A549 (cell line): ENCODE measurements at regions not wholly inside any gene's neighbourhood (a gene's known extent, or its start where the extent isn't known, plus 50 kb on each side); places are given as distances from the start of the nearest gene placed in this dataset.
A peak's percentile ranks its signal among the peaks of the same experiment; 100 is the strongest.

Experiments
- ATAC-seq, 2 experiments: fragments of 200-7000 bp in 1 of 2; fragments of >200 bp in 1 of 2; cut with Nextera tagmentation in 1 of 2; cut with Tn5 transposase in 1 of 2; 3 replicates each; pipeline versions ENCODE4 v1.8.0 to v1.9.1; 2018 to 2020; ENCODE audit warnings: mild to moderate bottlenecking in 1 of 2, moderate library complexity in 1 of 2
- CTCF ChIA-PET: fragments of 300-600 bp; sonication (Branson Sonifier 250); formaldehyde crosslinking; extraction: SDS; loops from one replicate; lab custom pipeline; 2021; ENCODE audit warnings: antibody characterized with exemption, inconsistent platforms; lab: Yijun Ruan, JAX
- POLR2A ChIA-PET: fragments of 350-600 bp; formaldehyde crosslinking; extraction: SDS; loops from one replicate; lab custom pipeline; 2021; ENCODE audit warnings: antibody characterized with exemption, inconsistent platforms; lab: Yijun Ruan, JAX
- DNase-seq, 2 experiments: peaks; one replicate each; pipeline versions ENCODE4 v3.0.0 to v3.0.0-alpha.2; 2011 to 2016; ENCODE audit warnings: low read depth in 1 of 2, low spot score in 1 of 2
- FAIRE-seq: peaks from 2 replicates; lab custom pipeline; 2011; peaks lifted over from hg19 to GRCh38; lab: Jason Lieb, UNC
- H3K27ac ChIP-seq, 2 experiments: fragments of >200 bp; sonication (Bioruptor Twin); formaldehyde crosslinking; 3 replicates each; pipeline ENCODE4 v1.5.1; 2016 to 2017
- H3K4me1 ChIP-seq: fragments of >200 bp; sonication (Bioruptor Twin); formaldehyde crosslinking; 3 replicates; pipeline ENCODE4 v1.6.1; 2016
- H3K4me2 ChIP-seq: fragments of >200 bp; sonication (Bioruptor Twin); formaldehyde crosslinking; 3 replicates; pipeline ENCODE4 v1.6.1; 2016
- H3K4me3 ChIP-seq: fragments of >200 bp; sonication (Bioruptor Twin); formaldehyde crosslinking; 3 replicates; pipeline ENCODE4 v1.5.1; 2016
- H3K9me3 ChIP-seq: fragments of >200 bp; sonication (Bioruptor Twin); formaldehyde crosslinking; 3 replicates; pipeline ENCODE4 v1.6.1; 2016
- CBX8 ChIP-seq: fragments of 200-600 bp; sonication (generic); IDR thresholded peaks from 2 replicates; pipeline ENCODE4 v1.6.1; 2016
- CEBPB ChIP-seq, 2 experiments: fragments of >200 bp in 1 of 2; sonication (Bioruptor Twin) in 1 of 2; formaldehyde crosslinking in 1 of 2; IDR thresholded peaks; 2 replicates each; pipeline ENCODE4 v1.6.1; 2012 to 2016
- CHD4 ChIP-seq: fragments of 200-600 bp; sonication (generic); IDR thresholded peaks from 2 replicates; pipeline ENCODE4 v1.6.1; 2016; ENCODE audit warnings: antibody characterized with exemption, mild to moderate bottlenecking, borderline replicate concordance
- EHF ChIP-seq: fragments of 250-450 bp; sonication (Bioruptor Pico); IDR thresholded peaks from 2 replicates; pipeline ENCODE4 v1.5.0; 2020; ENCODE audit warnings: mild to moderate bottlenecking
- EHMT2 ChIP-seq: fragments of 200-600 bp; sonication (generic); IDR thresholded peaks from 2 replicates; pipeline ENCODE4 v1.6.1; 2016; ENCODE audit warnings: antibody characterized with exemption, low read depth, mild to moderate bottlenecking, moderate library complexity
- EP300 ChIP-seq, 2 experiments: fragments of >200 bp; sonication (Bioruptor Twin); formaldehyde crosslinking; IDR thresholded peaks; 2 replicates in 1 of 2; 3 replicates in 1 of 2; pipeline ENCODE4 v1.6.1; 2016 to 2017
- FOSB ChIP-seq: fragments of 250-450 bp; sonication (Bioruptor Pico); IDR thresholded peaks from 2 replicates; pipeline ENCODE4 v1.5.0; 2020; ENCODE audit warnings: mild to moderate bottlenecking, moderate library complexity
- FOSL2 ChIP-seq, 2 experiments: fragments of 450-650 bp in 1 of 2; fragments of >200 bp in 1 of 2; sonication (Bioruptor Twin) in 1 of 2; formaldehyde crosslinking; IDR thresholded peaks; 2 replicates each; pipeline versions ENCODE4 v1.5.0 to v1.6.1; 2016 to 2020; ENCODE audit warnings: mild to moderate bottlenecking in 1 of 2, moderate library complexity in 1 of 2
- FOXS1 ChIP-seq: fragments of 250-450 bp; sonication (Bioruptor Pico); IDR thresholded peaks from 2 replicates; pipeline ENCODE4 v1.5.0; 2020; ENCODE audit warnings: mild to moderate bottlenecking, moderate library complexity
- GATA3 ChIP-seq: IDR thresholded peaks from 2 replicates; pipeline ENCODE4 v1.6.1; 2012; ENCODE audit warnings: borderline replicate concordance
- HOXA7 ChIP-seq: fragments of 250-450 bp; sonication (Bioruptor Pico); IDR thresholded peaks from 2 replicates; pipeline ENCODE4 v1.5.0; 2020; ENCODE audit warnings: mild to moderate bottlenecking, moderate library complexity
- HOXB13 ChIP-seq: fragments of 250-450 bp; sonication (Bioruptor Pico); IDR thresholded peaks from 2 replicates; pipeline ENCODE4 v1.5.0; 2020; ENCODE audit warnings: low read depth, mild to moderate bottlenecking, moderate library complexity
- JUNB ChIP-seq: fragments of >200 bp; sonication (Bioruptor Twin); formaldehyde crosslinking; IDR thresholded peaks from 2 replicates; pipeline ENCODE4 v1.6.1; 2016
- KDM5A ChIP-seq: fragments of 200-600 bp; sonication (generic); IDR thresholded peaks from 2 replicates; pipeline ENCODE4 v1.6.1; 2016; ENCODE audit warnings: antibody characterized with exemption, mild to moderate bottlenecking
- MAZ ChIP-seq: fragments of 150-350 bp; IDR thresholded peaks from 2 replicates; pipeline ENCODE4 v1.6.1; 2014; ENCODE audit warnings: antibody characterized with exemption, low read depth, low read length, borderline replicate concordance
- MYC ChIP-seq: IDR thresholded peaks from 2 replicates; pipeline ENCODE4 v1.6.1; 2012; ENCODE audit warnings: mild to moderate bottlenecking, inconsistent platforms, low read length, improper control_type of control experiment, borderline replicate concordance
- NFE2L2 ChIP-seq: fragments of 150-350 bp; conservative IDR thresholded peaks from 2 replicates; pipeline ENCODE4 v1.6.1; 2014; ENCODE audit warnings: low read length
- PHF8 ChIP-seq: fragments of 200-600 bp; sonication (generic); IDR thresholded peaks from 2 replicates; pipeline ENCODE4 v1.6.1; 2016; ENCODE audit warnings: low read depth, mild to moderate bottlenecking, antibody characterized with exemption, moderate library complexity, borderline replicate concordance
- RARB ChIP-seq: fragments of 250-450 bp; sonication (Bioruptor Pico); IDR thresholded peaks from 2 replicates; pipeline ENCODE4 v1.8.0; 2021; ENCODE audit warnings: mild to moderate bottlenecking, moderate library complexity
- RCOR1 ChIP-seq: fragments of 150-350 bp; IDR thresholded peaks from 2 replicates; pipeline ENCODE4 v1.6.1; 2014; ENCODE audit warnings: antibody characterized with exemption, low read length, low read depth
- SMC3 ChIP-seq: fragments of >200 bp; sonication (Bioruptor Twin); formaldehyde crosslinking; IDR thresholded peaks from 3 replicates; pipeline ENCODE4 v1.6.1; 2018; ENCODE audit warnings: inconsistent platforms
- TFCP2L1 ChIP-seq: fragments of 250-450 bp; sonication (Bioruptor Pico); IDR thresholded peaks from 2 replicates; pipeline ENCODE4 v1.5.0; 2021; ENCODE audit warnings: mild to moderate bottlenecking
- ZFP36 ChIP-seq: fragments of 450-650 bp; IDR thresholded peaks from 2 replicates; pipeline ENCODE4 v1.6.1; 2014; ENCODE audit warnings: borderline replicate concordance; ENCODE audit not compliant: partially characterized antibody
- WGBS: methylation state at CpG from one replicate; pipeline ENCODE4 v1.1.6; 2017; ENCODE audit errors: missing lambda C conversion rate; 5-methylcytosine and 5-hydroxymethylcytosine counted together
- TF ChIP-seq, protein P1 (sequence below): fragments of 250-450 bp; sonication (Bioruptor Pico); IDR thresholded peaks from 2 replicates; pipeline ENCODE4 v1.5.0; 2020; ENCODE audit warnings: low read depth, mild to moderate bottlenecking, moderate library complexity
- TF ChIP-seq, protein P2 (sequence below): IDR thresholded peaks from 2 replicates; pipeline ENCODE4 v1.6.1; 2012; ENCODE audit warnings: low read depth, borderline replicate concordance
- TF ChIP-seq, protein P3 (sequence below): fragments of >200 bp; sonication (Bioruptor Twin); formaldehyde crosslinking; IDR thresholded peaks from 2 replicates; pipeline ENCODE4 v1.6.1; 2016
- TF ChIP-seq, protein P4 (sequence below): IDR thresholded peaks from 2 replicates; pipeline ENCODE4 v1.6.1; 2012
- TF ChIP-seq, protein P5 (sequence below): IDR thresholded peaks from 2 replicates; pipeline ENCODE4 v1.6.1; 2012
- TF ChIP-seq, protein P6 (sequence below): fragments of 150-350 bp; IDR thresholded peaks from 2 replicates; pipeline ENCODE4 v1.6.1; 2014; ENCODE audit warnings: low read depth, mild to moderate bottlenecking, low read length

DNA sequence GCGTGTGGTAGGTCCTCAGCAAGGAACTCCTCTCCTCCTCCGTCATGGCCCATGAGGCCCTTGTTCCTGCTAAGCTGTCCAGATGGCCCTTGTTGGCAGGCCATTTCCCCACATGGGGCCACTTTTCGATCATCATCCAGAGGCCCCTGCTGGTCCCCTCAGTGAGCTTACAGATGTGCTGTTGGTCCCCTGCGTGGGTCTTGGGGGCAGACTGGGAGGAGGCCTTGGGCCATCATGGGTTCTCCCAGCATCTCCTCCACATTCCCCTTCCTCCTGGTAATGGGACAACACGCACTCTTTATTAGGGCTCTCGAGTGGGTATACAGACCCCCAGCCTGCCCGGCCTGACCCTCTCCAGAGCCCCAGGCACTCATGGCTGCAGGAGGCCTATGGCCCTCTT, 114.7 kb downstream of the BEGAIN start:
- Histone ChIP-seq H3K4me3 (no peak overlapping the region), H3K4me2 (no peak overlapping the region), H3K4me1 (peaks cover 29% of the 10 kb centered on the region), H3K9me3 (no peaks in the 10 kb centered on the region), H3K27ac (peak overlapping the region in 1 of 2 experiments; percentile 39; a peak in 2 of 6 replicates)
- 96% methylated on average over 7 of the region's 7 CpGs for WGBS
- POLR2A ChIA-PET: no interaction called here
- DNase-seq (no peak), FAIRE-seq (no peak), ATAC-seq (no peak)
- no peak for TF ChIP-seq SMC3
- TF ChIP-seq FOXS1: no peak
- TF ChIP-seq EHMT2: no peak
- no peak for TF ChIP-seq CEBPB (IDR thresholded peaks at IDR 0.05)
- TF ChIP-seq ZFP36: no peak
- TF ChIP-seq, protein P1, sequence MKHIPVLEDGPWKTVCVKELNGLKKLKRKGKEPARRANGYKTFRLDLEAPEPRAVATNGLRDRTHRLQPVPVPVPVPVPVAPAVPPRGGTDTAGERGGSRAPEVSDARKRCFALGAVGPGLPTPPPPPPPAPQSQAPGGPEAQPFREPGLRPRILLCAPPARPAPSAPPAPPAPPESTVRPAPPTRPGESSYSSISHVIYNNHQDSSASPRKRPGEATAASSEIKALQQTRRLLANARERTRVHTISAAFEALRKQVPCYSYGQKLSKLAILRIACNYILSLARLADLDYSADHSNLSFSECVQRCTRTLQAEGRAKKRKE (CRISPR knock-in tag): no peak
- no peak for TF ChIP-seq GATA3
- no peak for TF ChIP-seq CBX8
- TF ChIP-seq MAZ: no peak
- no peak for TF ChIP-seq FOSL2 (IDR thresholded peaks at IDR 0.05)
- TF ChIP-seq FOSL2 (CRISPR knock-in tag; IDR thresholded peaks at IDR 0.05): no peak
- TF ChIP-seq HOXB13 (CRISPR knock-in tag): no peak
- no peak for TF ChIP-seq CHD4
- TF ChIP-seq, protein P2, sequence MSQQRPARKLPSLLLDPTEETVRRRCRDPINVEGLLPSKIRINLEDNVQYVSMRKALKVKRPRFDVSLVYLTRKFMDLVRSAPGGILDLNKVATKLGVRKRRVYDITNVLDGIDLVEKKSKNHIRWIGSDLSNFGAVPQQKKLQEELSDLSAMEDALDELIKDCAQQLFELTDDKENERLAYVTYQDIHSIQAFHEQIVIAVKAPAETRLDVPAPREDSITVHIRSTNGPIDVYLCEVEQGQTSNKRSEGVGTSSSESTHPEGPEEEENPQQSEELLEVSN: no peak
- TF ChIP-seq, protein P3, sequence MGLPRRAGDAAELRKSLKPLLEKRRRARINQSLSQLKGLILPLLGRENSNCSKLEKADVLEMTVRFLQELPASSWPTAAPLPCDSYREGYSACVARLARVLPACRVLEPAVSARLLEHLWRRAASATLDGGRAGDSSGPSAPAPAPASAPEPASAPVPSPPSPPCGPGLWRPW: no peak
- TF ChIP-seq, protein P4, sequence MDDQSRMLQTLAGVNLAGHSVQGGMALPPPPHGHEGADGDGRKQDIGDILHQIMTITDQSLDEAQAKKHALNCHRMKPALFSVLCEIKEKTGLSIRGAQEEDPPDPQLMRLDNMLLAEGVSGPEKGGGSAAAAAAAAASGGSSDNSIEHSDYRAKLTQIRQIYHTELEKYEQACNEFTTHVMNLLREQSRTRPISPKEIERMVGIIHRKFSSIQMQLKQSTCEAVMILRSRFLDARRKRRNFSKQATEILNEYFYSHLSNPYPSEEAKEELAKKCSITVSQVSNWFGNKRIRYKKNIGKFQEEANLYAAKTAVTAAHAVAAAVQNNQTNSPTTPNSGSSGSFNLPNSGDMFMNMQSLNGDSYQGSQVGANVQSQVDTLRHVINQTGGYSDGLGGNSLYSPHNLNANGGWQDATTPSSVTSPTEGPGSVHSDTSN: no peak
- CTCF ChIA-PET: interaction anchor here (0.6 to 4.9 kb wide), 4 partner anchors 17 to 285 kb away, joined by 3 to 41 read pairs (median 4); no protein-coding TSS in a partner anchor

DNA sequence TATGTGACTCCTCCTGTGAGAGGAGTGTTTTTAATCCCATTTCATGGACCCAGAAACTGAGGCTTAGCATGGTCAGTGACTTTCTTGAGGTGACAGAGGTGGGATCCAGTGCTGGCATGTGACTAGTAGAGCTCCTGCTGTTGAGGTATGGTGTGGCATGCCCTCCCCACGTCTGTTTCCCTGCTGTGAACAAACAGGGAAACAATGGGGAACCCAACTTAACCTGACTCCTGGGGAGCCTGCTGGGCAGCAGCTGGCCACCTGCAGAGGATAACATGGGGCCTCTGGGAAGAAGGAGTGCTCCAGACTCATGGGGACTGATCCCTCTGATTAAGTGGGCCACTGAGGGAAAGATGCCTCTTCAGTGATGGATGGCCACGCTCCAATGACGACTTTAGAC, 114.0 kb downstream of the BEGAIN start:
- TF ChIP-seq EHF (no peak), HOXA7 (CRISPR knock-in tag) (no peak), RARB (CRISPR knock-in tag) (no peak), CEBPB (IDR thresholded peaks at IDR 0.05) (no peak), FOSL2 (IDR thresholded peaks at IDR 0.05) (no peak), FOSL2 (CRISPR knock-in tag; IDR thresholded peaks at IDR 0.05) (no peak), MYC (no peak), KDM5A (no peak), TFCP2L1 (CRISPR knock-in tag) (no peak), EP300 (IDR thresholded peaks at IDR 0.05) (no peak), NFE2L2 (no peak), RCOR1 (no peak), PHF8 (no peak), JUNB (no peak), FOSB (CRISPR knock-in tag) (no peak)
- TF ChIP-seq, protein P3: no peak
- TF ChIP-seq, protein P5, sequence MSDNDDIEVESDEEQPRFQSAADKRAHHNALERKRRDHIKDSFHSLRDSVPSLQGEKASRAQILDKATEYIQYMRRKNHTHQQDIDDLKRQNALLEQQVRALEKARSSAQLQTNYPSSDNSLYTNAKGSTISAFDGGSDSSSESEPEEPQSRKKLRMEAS: no peak
- TF ChIP-seq, protein P6, sequence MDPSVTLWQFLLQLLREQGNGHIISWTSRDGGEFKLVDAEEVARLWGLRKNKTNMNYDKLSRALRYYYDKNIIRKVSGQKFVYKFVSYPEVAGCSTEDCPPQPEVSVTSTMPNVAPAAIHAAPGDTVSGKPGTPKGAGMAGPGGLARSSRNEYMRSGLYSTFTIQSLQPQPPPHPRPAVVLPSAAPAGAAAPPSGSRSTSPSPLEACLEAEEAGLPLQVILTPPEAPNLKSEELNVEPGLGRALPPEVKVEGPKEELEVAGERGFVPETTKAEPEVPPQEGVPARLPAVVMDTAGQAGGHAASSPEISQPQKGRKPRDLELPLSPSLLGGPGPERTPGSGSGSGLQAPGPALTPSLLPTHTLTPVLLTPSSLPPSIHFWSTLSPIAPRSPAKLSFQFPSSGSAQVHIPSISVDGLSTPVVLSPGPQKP: no peak
- TF ChIP-seq, protein P1 (CRISPR knock-in tag): no peak
- no peaks in the 10 kb centered on the region for H3K9me3 ChIP-seq
- H3K27ac ChIP-seq: peak overlapping the region in 1 of 2 experiments; percentile 39; a peak in 3 of 6 replicates
- POLR2A ChIA-PET: no interaction called here
- DNase-seq (no peak), FAIRE-seq (no peak), ATAC-seq (no peak)
- H3K4me3 ChIP-seq: no peak overlapping the region
- H3K4me2 ChIP-seq: no peak overlapping the region
- peaks cover 34% of the 10 kb centered on the region for H3K4me1 ChIP-seq
- CTCF ChIA-PET: interaction anchor here (0.8 to 4.9 kb wide), 3 partner anchors 18 to 51 kb away, joined by 3 to 41 read pairs (median 3); no protein-coding TSS in a partner anchor
- 78% methylated on average over 3 of the region's 3 CpGs for WGBS
